T-helper 2 cell (primary cell): ENCODE measurements at regions not wholly inside any gene's neighbourhood (a gene's known extent, or its start where the extent isn't known, plus 50 kb on each side); places are given as distances from the start of the nearest gene placed in this dataset.

ENCODE experiments used
- DNase-seq, 5 experiments: peaks; one replicate each; pipeline versions ENCODE4 v3.0.0 to v3.0.0-alpha.2; 2012 to 2022

- DNase-seq: no peak
Observed at GRCh38 chr2:172204762-172205161, 102.1 kb upstream of the DLX2 start.

DNA sequence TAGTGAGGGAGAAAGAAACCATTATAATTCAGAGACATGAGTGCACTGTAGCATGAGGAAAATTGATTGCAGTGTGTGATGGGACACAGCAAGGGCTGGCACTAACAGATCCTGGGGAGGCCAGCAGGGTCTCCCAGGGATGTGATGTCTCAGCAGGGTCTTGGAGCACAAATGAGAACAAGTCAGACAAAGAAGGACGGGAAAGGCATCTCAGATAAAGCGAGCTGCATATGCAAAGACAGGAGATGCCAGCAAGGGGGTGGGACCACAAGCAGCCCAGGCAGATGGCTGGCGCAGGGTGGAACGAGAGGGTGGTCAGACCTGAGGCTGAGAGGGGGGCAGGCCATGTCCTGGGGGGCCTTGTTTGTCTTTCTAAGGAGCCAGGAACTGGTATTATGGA is 102.6 kb upstream of the DLX2 start:
- no peak for DNase-seq

DNA sequence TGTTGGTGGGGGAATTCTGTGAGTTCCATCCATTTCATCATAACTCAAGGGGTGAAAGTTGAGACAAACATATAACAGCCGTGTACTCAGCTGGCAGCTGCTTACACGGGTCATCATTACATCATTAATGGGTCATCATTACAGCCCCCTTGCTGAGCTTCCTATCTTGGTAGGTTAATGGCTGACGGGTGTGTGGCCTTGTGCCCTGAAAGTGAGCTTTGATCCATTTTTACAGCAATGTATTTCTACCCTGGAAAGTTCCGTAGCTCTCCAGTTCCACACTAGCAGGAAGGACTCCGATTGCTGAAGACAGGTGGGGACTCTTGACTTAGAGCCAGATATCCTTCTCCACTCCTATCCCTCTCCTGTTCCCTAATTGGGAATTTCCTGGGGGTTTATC is 105.2 kb upstream of the DLX2 start:
- no peak for DNase-seq

DNA sequence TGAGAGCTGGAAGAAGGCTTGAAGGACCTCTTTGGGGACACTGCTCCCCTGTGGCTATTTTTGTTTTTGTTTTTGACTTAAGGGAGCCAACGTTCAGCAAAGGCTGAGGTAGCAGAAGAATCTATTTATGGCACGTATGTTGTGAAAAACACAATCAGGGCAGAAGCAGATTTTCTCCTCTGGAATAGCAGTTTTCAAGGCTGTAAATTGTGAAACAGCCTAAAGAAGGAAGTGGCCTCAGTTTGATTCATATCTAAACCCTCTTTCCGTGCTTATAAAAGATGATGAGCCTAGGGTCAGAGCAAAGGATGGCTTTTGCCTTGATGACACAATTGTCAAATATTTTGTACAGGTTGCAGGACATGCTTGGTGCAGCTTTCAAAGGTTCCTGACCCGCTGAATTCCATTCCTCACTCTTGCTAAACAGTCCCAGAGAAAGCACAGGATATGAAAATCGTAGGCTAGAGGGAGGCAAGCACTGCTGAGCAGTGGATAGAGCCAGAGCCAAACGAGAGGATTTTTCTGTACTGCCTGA is 106.2 kb upstream of the DLX2 start:
- DNase-seq: no peak

GRCh38 chr2:172210599-172210998 is 107.9 kb upstream of the DLX2 start:
- no peak for DNase-seq

DNA sequence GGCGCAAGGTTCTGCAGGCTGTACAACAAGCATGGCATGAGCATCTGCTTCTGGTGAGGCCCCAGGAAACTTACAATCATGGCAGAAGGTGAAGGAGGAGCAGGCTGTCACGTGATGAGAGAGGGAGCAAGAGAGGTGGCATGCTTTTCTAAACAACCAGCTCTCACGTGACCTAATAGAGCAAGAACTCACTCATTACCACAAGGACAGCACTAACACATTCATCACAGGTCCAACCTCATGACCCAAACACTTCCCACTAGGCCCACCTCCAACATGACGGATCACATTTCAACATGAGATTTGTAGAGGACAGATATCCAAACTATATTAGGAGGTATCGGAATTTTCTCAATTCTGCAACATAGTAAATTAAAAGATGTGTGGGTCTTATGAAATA is 108.8 kb upstream of the DLX2 start:
- no peak for DNase-seq

DNA sequence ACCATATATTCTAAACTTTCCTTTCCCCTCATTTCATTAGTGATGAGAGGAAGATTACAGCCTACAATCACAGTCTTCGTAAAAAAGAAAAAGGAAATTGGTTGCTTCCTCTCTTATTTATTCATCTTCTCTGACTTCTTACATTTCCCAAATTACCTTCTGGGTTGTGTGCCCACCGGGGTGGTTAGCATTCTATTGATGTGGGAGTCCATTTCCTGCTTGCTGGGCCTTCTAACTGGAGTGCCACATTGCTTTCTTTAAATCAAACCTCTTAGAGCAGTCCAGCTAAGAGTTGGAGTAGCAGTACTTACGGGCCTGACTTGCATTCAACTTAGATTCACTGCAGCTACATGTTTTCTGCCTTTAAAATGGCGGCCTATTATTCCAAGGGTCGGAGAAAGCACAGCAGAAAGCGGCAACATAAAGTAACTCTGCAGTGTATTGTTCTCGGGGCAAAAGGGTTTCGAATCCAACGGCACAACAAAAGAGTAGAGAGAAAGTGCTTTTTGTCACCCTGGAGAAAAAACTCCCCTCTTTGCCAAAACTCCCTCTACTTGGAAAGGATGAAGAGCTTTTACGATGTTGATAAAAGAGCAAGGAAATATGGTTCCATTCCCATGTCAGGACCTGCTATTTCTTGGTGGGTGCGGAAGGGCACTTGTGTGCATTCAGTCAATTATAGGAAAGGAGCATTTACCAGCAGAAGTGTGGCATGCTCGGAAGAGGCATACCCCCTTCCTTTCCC is 110.6 kb upstream of the DLX2 start:
- no peak for DNase-seq

DNA sequence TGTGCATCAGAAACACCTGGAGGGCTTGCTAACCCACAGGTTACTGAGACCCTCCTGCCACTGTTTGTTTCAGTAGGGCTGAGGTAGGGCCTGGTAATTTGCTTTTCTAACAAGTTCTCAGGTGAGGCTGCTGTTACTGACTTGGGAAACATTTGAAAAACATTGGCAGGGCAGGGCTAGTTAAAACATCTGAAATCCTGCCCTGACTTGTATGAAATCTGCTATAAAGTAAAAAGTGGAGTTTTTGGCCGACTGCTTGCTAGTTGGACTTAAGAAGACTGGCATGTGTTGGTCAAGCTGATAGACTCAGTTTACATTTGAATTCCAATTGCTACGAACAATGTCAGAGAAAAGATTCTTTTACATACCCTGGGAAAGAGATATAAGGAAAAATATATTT is 111.6 kb upstream of the DLX2 start:
- no peak for DNase-seq

DNA sequence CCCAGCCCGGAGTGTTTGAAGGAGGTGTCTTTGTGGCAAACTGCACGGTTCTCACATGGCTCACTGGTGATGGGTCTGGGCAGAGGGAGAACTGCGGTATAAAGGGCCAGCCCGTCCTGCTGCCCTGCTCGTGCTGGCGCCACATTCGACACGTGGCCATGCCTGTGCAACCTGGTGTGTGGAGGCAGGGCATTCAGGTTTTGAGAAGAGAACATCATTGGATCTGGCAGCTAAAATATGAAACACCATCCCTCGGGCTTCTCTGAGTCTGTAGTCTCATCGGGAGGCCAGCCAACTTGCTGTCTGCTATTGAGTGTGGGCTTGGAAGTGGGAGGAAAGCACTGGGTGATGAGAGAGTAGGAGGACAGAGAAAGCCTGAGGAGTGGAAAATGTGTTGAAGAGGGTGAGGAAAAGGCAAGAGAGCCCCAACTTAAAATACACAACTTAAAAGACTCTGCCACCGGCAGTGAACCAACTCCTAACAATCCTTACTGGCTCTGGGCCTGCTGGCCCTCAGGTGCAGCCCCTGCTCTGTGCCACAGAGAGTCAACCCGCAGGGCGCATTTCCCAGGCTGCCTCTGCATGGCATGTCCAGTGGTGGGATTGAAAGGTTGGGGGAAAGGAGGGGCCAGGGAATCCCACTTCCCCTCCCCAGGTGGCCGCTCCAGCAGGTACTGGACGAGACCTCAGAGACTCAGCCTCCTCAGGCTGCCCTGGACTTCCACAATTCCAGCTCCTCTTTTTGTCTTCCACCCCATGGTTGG is 112.7 kb upstream of the DLX2 start:
- no peak for DNase-seq

DNA sequence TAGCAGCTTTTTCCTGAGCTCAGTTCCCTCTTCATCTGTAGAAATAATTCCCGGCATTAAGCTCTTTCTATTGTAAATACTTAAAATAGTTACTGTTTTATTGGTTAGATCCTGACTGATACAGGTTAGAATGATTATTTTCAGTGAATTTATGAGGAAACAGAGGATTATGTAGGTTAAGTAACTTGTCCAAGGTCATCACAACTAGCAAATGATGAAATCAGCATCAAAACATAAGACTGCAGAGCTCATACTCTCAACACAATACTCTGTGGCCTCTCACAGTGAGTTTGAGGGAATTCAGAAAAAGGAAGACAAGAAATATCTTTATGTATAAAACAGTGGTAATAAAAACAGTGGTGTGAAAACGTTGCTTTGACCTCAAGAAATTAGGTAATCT is 113.2 kb upstream of the DLX2 start:
- no peak for DNase-seq

- no peak for DNase-seq
Observed at GRCh38 chr2:172216477-172216876, 113.8 kb upstream of the DLX2 start.

GRCh38 chr2:172219201-172219600 is 116.5 kb upstream of the DLX2 start:
- DNase-seq: peak in 1 of 5 experiments; percentile 14

DNA sequence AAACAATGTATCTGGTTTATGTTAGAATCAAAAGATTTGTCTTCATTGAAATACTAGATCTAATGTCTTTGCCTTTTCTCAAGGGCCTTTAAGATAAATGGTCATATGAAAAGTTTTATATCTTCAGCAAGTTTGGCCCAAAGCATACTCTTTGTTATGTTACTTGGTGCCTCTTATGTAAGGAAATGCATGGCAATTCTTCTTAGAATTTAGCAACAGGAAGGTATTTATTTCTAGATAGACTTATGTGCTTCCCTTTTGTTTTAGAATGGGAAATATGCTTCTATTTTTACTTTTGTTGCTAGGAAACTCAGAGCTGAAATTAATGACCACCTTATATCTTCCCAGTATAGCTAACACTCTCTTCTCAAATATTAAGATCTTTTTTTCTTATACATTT is 117.4 kb upstream of the DLX2 start:
- DNase-seq: no peak

DNA sequence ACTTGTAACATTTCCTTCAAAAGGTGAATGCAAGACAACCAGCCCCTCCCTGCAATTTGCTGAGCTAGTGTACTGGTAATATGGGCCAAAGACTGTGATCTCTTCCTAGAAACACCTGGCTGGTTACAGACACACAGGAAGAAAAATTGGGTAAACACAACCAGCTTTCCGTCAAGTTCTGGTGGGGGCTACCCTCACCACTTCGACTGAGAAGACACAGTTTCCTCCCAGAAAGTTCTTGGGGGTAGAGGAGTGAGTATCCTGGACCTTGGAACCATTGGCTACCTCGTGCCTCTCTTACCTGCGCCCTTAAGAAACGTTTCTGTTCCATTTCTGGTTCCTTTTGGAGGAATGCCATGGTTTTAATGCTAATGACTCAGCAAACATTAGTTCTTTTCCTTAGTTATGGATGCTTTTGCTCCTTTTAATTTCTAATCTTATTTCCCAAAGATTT is 120.9 kb upstream of the DLX2 start:
- DNase-seq: no peak

DNA sequence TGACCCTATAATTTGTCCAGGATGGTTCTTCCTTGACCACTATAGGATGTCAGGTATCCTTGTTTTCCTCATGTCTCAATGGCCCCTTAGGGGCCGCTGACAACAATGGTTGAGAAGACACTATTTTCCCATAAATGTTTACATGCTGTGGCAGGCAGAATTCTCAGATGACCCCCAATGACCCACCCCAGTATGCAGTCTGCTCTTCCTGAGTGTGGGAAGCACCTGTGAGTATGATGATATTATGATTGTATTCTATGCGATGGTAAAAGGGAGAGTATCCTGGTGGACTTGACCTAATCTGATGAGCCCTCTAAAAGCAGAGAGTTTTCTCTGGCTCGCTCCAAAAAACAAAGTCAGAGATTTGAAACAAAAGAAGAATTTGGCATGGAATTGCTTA is 123.1 kb upstream of the DLX2 start:
- no peak for DNase-seq

DNA sequence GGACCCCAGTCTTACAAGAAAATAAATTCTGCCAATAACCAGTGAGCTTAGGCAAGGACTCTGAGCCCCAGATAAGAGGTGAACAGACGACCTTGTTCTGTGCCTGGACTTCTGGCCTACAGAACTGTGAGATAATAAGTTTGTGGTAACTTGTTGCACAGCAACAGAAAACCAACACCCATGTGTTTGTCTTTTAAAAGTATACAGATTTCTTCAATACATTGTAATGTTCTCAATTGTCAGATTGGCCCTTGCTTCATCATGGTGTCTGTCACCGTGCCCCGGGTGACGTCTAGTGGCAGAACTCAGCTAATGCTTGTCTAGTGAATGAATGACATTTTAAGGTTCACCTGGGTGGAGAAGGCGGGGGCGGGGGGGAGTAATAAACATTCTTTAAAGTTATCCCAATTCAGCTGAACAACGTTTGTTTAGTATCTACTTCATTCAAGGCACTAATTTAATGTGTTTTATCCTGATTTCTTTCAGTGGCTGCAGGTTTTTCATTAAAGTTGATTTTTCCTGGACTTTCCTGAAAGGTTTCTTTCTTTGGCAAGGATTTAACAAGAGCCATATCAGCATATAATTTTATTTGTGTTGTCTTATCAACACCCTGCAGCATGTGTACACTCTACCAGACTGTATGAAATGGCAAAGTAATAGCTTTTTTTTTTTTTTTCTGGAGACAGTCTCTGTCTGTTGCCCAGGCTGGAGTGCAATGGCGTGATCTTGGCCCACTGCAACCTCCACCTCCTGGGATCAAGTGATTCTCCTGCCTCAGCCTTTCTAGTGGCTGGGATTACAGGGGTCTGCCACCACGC is 123.8 kb upstream of the DLX2 start:
- DNase-seq: peak in 1 of 5 experiments; percentile 10

DNA sequence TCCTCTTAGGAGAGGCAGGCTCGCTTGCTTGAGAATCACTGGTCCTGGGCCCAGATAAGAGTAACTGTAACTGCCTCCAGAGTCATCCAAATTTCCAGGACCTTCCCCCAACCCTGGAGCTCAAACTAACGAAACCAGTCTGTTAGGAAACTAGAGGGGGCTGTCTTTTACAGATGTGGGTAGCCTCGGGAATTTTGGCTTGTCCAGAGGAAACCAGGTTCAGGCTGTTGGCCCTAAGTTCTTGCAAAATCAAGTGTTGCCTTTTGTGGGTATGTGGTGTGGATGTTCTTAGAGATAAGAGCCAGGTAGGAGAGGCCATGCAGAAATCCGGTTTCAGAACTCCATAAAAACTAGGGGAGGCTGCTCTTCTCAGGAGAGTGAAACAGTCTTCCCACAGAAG is 125.0 kb upstream of the DLX2 start:
- DNase-seq: no peak

DNA sequence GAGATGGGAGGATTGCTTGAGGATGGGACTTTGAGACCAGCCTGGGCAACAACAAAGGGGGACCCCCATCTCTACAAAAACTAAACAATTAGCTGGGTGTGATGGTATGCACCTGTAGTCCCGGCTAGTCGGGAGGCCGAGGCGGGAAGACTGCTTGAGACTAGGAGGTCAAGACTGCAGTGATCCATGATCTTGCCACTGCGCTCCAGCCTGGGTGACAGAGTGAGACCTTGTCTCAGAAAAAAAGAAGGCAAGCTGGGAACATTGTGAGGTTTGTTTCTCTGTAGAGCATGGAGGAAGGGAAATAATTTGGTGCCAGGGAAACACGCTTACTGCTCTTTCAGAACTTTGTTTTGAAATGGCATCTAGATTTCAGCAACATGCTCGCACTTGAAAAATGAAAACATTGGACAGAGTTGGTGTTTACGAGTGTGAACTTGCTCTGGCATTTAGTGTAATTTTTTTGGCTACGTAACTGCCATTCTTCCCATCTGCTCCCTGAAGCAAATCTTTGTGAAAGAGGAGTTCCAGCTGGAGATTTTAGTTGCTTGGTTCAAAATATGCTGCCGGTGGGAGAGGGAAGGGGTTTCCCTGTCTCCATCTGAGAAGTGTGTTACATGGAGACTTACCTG is 125.6 kb upstream of the DLX2 start:
- DNase-seq: no peak

- peak in 1 of 5 experiments; percentile 10 for DNase-seq
Observed at GRCh38 chr2:172229125-172229524, 126.4 kb upstream of the DLX2 start.

- no peak for DNase-seq
Observed at GRCh38 chr2:172230332-172230888, 127.7 kb upstream of the DLX2 start.

GRCh38 chr2:172230889-172231401 is 128.2 kb upstream of the DLX2 start:
- DNase-seq: no peak

DNA sequence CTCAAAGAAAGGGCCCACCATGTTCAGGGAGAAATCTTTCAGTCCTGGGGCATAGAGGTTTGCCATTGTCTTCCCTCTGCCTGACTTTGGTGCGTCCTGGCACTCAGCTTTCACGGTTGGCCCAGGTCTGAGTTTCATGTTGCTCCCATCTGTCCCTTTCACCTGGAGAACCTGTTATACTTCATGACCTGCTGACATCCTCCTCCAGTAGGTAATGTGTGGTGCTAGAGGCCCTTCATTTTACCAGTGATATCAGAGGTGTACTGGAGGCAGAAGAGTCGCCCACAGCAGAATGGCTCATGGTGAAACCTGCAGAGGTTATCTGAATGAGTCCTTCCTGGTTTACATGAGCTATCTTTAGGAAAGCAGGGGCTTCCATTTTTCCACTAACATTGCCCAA is 128.8 kb upstream of the DLX2 start:
- no peak for DNase-seq
